GM10248 (cell line): ENCODE measurements at regions not wholly inside any gene's neighbourhood (a gene's known extent, or its start where the extent isn't known, plus 50 kb on each side); places are given as distances from the start of the nearest gene placed in this dataset.
A peak's percentile ranks its signal among the peaks of the same experiment; 100 is the strongest.

Source experiments
- CTCF ChIA-PET: fragments of 300-600 bp; sonication (Branson Sonifier 250); formaldehyde crosslinking; extraction: SDS; loops from one replicate; lab custom pipeline; 2021; ENCODE audit warnings: antibody characterized with exemption; lab: Yijun Ruan, JAX
- POLR2A ChIA-PET: fragments of 350-650 bp; sonication (Branson Sonifier 250); formaldehyde crosslinking; extraction: SDS; loops from one replicate; lab custom pipeline; 2020; ENCODE audit warnings: antibody characterized with exemption; lab: Yijun Ruan, JAX
- DNase-seq: peaks from one replicate; pipeline ENCODE4 v3.0.0; 2012; ENCODE audit errors: extremely low spot score
- TF ChIP-seq, protein P1 (sequence below): IDR thresholded peaks from 2 replicates; pipeline ENCODE4 v1.5.1; 2012; ENCODE audit warnings: mild to moderate bottlenecking, low read depth; ENCODE audit errors: extremely low read depth, missing control alignments, control extremely low read depth

- no peak for DNase-seq
- ChIA-PET CTCF (interaction anchor here (2.3 kb wide), 1 partner anchor 8 kb away, joined by 12 read pairs; no protein-coding TSS in a partner anchor), POLR2A (no interaction called here)
- TF ChIP-seq, protein P1, sequence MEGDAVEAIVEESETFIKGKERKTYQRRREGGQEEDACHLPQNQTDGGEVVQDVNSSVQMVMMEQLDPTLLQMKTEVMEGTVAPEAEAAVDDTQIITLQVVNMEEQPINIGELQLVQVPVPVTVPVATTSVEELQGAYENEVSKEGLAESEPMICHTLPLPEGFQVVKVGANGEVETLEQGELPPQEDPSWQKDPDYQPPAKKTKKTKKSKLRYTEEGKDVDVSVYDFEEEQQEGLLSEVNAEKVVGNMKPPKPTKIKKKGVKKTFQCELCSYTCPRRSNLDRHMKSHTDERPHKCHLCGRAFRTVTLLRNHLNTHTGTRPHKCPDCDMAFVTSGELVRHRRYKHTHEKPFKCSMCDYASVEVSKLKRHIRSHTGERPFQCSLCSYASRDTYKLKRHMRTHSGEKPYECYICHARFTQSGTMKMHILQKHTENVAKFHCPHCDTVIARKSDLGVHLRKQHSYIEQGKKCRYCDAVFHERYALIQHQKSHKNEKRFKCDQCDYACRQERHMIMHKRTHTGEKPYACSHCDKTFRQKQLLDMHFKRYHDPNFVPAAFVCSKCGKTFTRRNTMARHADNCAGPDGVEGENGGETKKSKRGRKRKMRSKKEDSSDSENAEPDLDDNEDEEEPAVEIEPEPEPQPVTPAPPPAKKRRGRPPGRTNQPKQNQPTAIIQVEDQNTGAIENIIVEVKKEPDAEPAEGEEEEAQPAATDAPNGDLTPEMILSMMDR = no peak
Measured at GRCh38 chr11:93902921-93903320, 52.5 kb upstream of the VSTM5 start.

- no peak for DNase-seq
- CTCF ChIA-PET = interaction anchor here (1.1 to 2.3 kb wide), 2 partner anchors 9 to 16 kb away, joined by 4 to 12 read pairs; no protein-coding TSS in a partner anchor
- POLR2A ChIA-PET = no interaction called here
- TF ChIP-seq, protein P1 = peak; percentile 2
Measured at GRCh38 chr11:93903989-93904388, 53.6 kb upstream of the VSTM5 start.

GRCh38 chr11:93904716-93905115 lies 54.3 kb upstream of the VSTM5 start:
- DNase-seq = no peak
- POLR2A ChIA-PET = no interaction called here
- TF ChIP-seq, protein P1 = no peak
- CTCF ChIA-PET = interaction anchor here (1.0 to 2.3 kb wide), 3 partner anchors 10 to 15 kb away, joined by 3 to 12 read pairs (median 4); no protein-coding TSS in a partner anchor

GRCh38 chr11:93905384-93905783 lies 55.0 kb upstream of the VSTM5 start:
- ChIA-PET POLR2A (no interaction called here), CTCF (interaction anchor here (1.0 to 2.3 kb wide), 5 partner anchors 10 to 615 kb away, joined by 3 to 12 read pairs (median 8); no protein-coding TSS in a partner anchor)
- no peak for DNase-seq
- TF ChIP-seq, protein P1 = no peak

DNA sequence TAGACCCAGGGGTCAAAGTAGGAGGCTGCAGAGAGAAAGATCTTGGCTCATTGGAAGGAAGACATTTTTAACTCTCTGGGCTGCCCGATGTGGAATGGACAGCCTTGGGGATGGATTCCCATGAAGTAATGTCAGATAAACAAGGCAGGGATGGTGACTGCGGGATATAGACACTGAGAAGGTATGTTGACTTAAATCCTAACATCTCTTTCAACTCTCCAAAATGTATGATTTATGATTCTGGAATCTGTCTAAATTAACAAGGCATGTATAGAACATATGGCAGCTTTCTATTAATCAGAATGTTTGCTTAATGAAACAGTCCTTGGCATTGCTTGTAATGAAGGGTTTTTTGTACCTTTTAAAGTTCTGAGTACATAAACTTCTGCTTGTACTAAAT lies 56.1 kb upstream of the VSTM5 start:
- CTCF ChIA-PET = interaction anchor here (1.2 to 2.3 kb wide), 4 partner anchors 11 to 614 kb away, joined by 3 to 10 read pairs (median 6); no protein-coding TSS in a partner anchor
- no peak for DNase-seq
- TF ChIP-seq, protein P1 = no peak
- POLR2A ChIA-PET = no interaction called here

GRCh38 chr11:93907901-93908300 lies 57.5 kb upstream of the VSTM5 start:
- POLR2A ChIA-PET = no interaction called here
- CTCF ChIA-PET = no interaction called here
- DNase-seq = no peak
- TF ChIP-seq, protein P1 = no peak
